HG02798 (cell line): ENCODE measurements at regions not wholly inside any gene's neighbourhood (a gene's known extent, or its start where the extent isn't known, plus 50 kb on each side); places are given as distances from the start of the nearest gene placed in this dataset.

ENCODE experiments used
- ATAC-seq: cut with Tn5 transposase; IDR thresholded peaks from one replicate; pipeline ENCODE4 v1.9.1; 2021; ENCODE audit warnings: mild to moderate bottlenecking; ENCODE audit not compliant: unreplicated experiment, poor library complexity

- ATAC-seq: no peak
These were observed 52.8 kb upstream of the MEIS1 start for GRCh38 chr2:66382091-66382490.

- ATAC-seq: no peak
These were observed 55.5 kb upstream of the MEIS1 start for GRCh38 chr2:66379473-66379872.

- no peak for ATAC-seq
These were observed 57.1 kb upstream of the MEIS1 start for GRCh38 chr2:66377832-66378231.

- no peak for ATAC-seq
These were observed 64.1 kb upstream of the MEIS1 start for GRCh38 chr2:66370824-66371223.

GRCh38 chr2:66366619-66367018, 68.3 kb upstream of the MEIS1 start:
- no peak for ATAC-seq

GRCh38 chr2:66364495-66365333, 70.2 kb upstream of the MEIS1 start:
- ATAC-seq: no peak

GRCh38 chr2:66362701-66363100, 72.2 kb upstream of the MEIS1 start:
- ATAC-seq: no peak

GRCh38 chr2:66346231-66346664, 88.7 kb upstream of the MEIS1 start:
- ATAC-seq: no peak

GRCh38 chr2:66344087-66344663, 90.8 kb upstream of the MEIS1 start:
- no peak for ATAC-seq

GRCh38 chr2:66343259-66343658, 91.7 kb upstream of the MEIS1 start:
- ATAC-seq: no peak

- ATAC-seq: no peak
These were observed 94.4 kb upstream of the MEIS1 start for GRCh38 chr2:66340521-66340920.

- ATAC-seq: no peak
These were observed 100.5 kb upstream of the MEIS1 start for GRCh38 chr2:66334237-66335029.

- ATAC-seq: no peak
These were observed 103.7 kb upstream of the MEIS1 start for GRCh38 chr2:66331176-66331575.

GRCh38 chr2:66329081-66329605, 105.8 kb upstream of the MEIS1 start:
- ATAC-seq: no peak

GRCh38 chr2:66327066-66327740, 107.7 kb upstream of the MEIS1 start:
- no peak for ATAC-seq

GRCh38 chr2:66324909-66325528, 109.9 kb upstream of the MEIS1 start:
- ATAC-seq: no peak

- no peak for ATAC-seq
These were observed 110.6 kb upstream of the MEIS1 start for GRCh38 chr2:66324356-66324755.

GRCh38 chr2:66323406-66323805, 111.5 kb upstream of the MEIS1 start:
- ATAC-seq: no peak

- ATAC-seq: no peak
These were observed 112.2 kb upstream of the MEIS1 start for GRCh38 chr2:66322506-66323260.
